Stimulated activated CD4-positive, alpha-beta T cell treated with anti-CD3 and anti-CD28 coated beads, Interleukin-4, amount 100 ng/mL, for 4 hours (primary cell): ENCODE measurements at regions not wholly inside any gene's neighbourhood (a gene's known extent, or its start where the extent isn't known, plus 50 kb on each side); places are given as distances from the start of the nearest gene placed in this dataset.
A peak's percentile ranks its signal among the peaks of the same experiment; 100 is the strongest.

Experiments used
- DNase-seq, 2 experiments: peaks; one replicate each; pipeline ENCODE4 v3.0.0-alpha.2; 2020

GRCh38 chr2:235371018-235371417, 122.8 kb upstream of the AGAP1 start:
- no peak for DNase-seq

- no peak for DNase-seq
Observed at GRCh38 chr2:235373171-235373570, 120.7 kb upstream of the AGAP1 start.

- no peak for DNase-seq
Observed at GRCh38 chr2:235377176-235377575, 116.7 kb upstream of the AGAP1 start.

GRCh38 chr2:235378246-235378645, 115.6 kb upstream of the AGAP1 start:
- no peak for DNase-seq

GRCh38 chr2:235378944-235379343, 114.9 kb upstream of the AGAP1 start:
- no peak for DNase-seq

GRCh38 chr2:235381261-235381912, 112.5 kb upstream of the AGAP1 start:
- no peak for DNase-seq

- DNase-seq, result no peak
Observed at GRCh38 chr2:235382179-235382578, 111.7 kb upstream of the AGAP1 start.

GRCh38 chr2:235382601-235383000, 111.2 kb upstream of the AGAP1 start:
- DNase-seq, result no peak

- DNase-seq, result no peak
Observed at GRCh38 chr2:235383272-235383843, 110.5 kb upstream of the AGAP1 start.

GRCh38 chr2:235384624-235385023, 109.2 kb upstream of the AGAP1 start:
- no peak for DNase-seq

GRCh38 chr2:235389626-235390025, 104.2 kb upstream of the AGAP1 start:
- no peak for DNase-seq

- peak in 1 of 2 experiments; percentile 24 for DNase-seq
Observed at GRCh38 chr2:235390108-235390815, 103.6 kb upstream of the AGAP1 start.

- DNase-seq, result no peak
Observed at GRCh38 chr2:235390816-235391194, 103.0 kb upstream of the AGAP1 start.

- no peak for DNase-seq
Observed at GRCh38 chr2:235391921-235392615, 101.8 kb upstream of the AGAP1 start.

- no peak for DNase-seq
Observed at GRCh38 chr2:235394278-235394828, 99.5 kb upstream of the AGAP1 start.

GRCh38 chr2:235396071-235396846, 97.6 kb upstream of the AGAP1 start:
- DNase-seq, result no peak

- no peak for DNase-seq
Observed at GRCh38 chr2:235398321-235398720, 95.5 kb upstream of the AGAP1 start.

GRCh38 chr2:235399895-235400294, 93.9 kb upstream of the AGAP1 start:
- no peak for DNase-seq

- no peak for DNase-seq
Observed at GRCh38 chr2:235402422-235402821, 91.4 kb upstream of the AGAP1 start.

- no peak for DNase-seq
Observed at GRCh38 chr2:235405612-235406361, 88.1 kb upstream of the AGAP1 start.

GRCh38 chr2:235406430-235406829, 87.4 kb upstream of the AGAP1 start:
- DNase-seq, result no peak
